AG04449 (cell line): ENCODE measurements at regions not wholly inside any gene's neighbourhood (a gene's known extent, or its start where the extent isn't known, plus 50 kb on each side); places are given as distances from the start of the nearest gene placed in this dataset.

Experiments
- CTCF ChIA-PET: fragments of 350-600 bp; formaldehyde crosslinking; extraction: SDS; loops from one replicate; lab custom pipeline; 2021; ENCODE audit warnings: antibody characterized with exemption; lab: Yijun Ruan, JAX
- POLR2A ChIA-PET: fragments of 400-600, 350-600 bp; formaldehyde crosslinking; extraction: SDS; loops from one replicate; lab custom pipeline; 2020; ENCODE audit warnings: antibody characterized with exemption, inconsistent platforms; lab: Yijun Ruan, JAX
- DNase-seq: peaks from one replicate; pipeline ENCODE4 v3.0.0-alpha.2; 2010; ENCODE audit warnings: low read depth, low spot score
- H3K4me3 ChIP-seq: 2 replicates; pipeline ENCODE4 v1.5.1; 2011; ENCODE audit warnings: low read depth, mild to moderate bottlenecking, control low read depth, low read length
- CTCF ChIP-seq: IDR thresholded peaks from one replicate; pipeline ENCODE4 v1.5.1; 2011; ENCODE audit warnings: mild to moderate bottlenecking, moderate library complexity, low read length, control low read depth, inconsistent platforms; ENCODE audit not compliant: insufficient read depth; ENCODE audit errors: missing control alignments

DNA sequence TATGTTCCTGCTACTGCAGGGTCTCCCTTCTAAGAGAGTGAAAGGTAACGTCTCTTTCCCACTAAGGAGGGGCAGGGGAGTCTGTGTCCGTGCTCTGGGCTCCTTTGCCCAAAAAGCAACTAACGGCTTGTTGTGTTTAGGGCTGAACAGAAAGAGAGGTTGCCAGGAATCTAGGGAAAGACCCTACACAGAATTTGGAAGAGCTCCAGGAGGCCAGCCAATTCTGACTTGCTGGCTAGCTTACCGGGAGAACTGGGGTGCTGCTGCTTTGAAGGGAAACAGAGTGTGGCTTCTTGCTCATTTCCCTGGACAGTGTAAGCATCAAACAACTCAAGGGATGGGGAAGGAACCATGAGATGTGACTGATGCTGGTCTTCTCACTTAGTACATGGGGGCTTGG lies 176.1 kb downstream of the GADD45G start:
- no peak for TF ChIP-seq CTCF
- no peak for DNase-seq
- ChIA-PET POLR2A (no interaction called here), CTCF (no interaction called here)
- H3K4me3 ChIP-seq, result no peak overlapping the region

GRCh38 chr9:89781838-89782540 lies 177.2 kb downstream of the GADD45G start:
- POLR2A ChIA-PET, result no interaction called here
- CTCF ChIA-PET, result no interaction called here
- no peak for DNase-seq
- H3K4me3 ChIP-seq, result no peak overlapping the region
- TF ChIP-seq CTCF, result no peak

DNA sequence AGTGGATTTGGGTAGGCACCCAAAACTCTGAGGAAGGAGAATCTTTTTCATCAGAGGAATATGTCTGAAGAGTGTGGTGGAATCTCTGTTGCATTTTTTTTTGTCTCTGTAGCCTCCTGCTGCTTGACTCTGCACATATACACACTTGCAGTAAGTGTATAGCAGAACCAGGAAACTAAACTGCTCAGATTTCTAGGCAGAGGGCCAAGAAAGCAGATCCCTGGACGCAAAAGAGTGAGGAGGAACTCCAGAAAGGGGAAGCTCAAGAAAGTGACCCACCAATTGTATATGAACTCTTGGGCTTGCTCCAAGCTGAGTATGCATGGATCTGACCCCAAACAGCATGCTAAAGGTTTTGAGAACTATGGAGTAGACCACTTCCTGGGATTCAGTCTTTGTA lies 181.8 kb downstream of the GADD45G start:
- TF ChIP-seq CTCF, result no peak
- H3K4me3 ChIP-seq, result no peak overlapping the region
- ChIA-PET POLR2A (no interaction called here), CTCF (no interaction called here)
- DNase-seq, result no peak

- no peak for TF ChIP-seq CTCF
- no peak for DNase-seq
- ChIA-PET CTCF (no interaction called here), POLR2A (no interaction called here)
- H3K4me3 ChIP-seq, result no peak overlapping the region
Measured at GRCh38 chr9:89787595-89787994, 182.8 kb downstream of the GADD45G start.

GRCh38 chr9:89788434-89788833 lies 183.6 kb downstream of the GADD45G start:
- ChIA-PET POLR2A (no interaction called here), CTCF (no interaction called here)
- no peak for TF ChIP-seq CTCF
- H3K4me3 ChIP-seq, result no peak overlapping the region
- no peak for DNase-seq

- TF ChIP-seq CTCF, result no peak
- ChIA-PET CTCF (no interaction called here), POLR2A (no interaction called here)
- H3K4me3 ChIP-seq, result no peak overlapping the region
- DNase-seq, result no peak
Measured at GRCh38 chr9:89789922-89790510, 185.2 kb downstream of the GADD45G start.
